Fibroblast of villous mesenchyme (primary cell): ENCODE measurements at regions not wholly inside any gene's neighbourhood (a gene's known extent, or its start where the extent isn't known, plus 50 kb on each side); places are given as distances from the start of the nearest gene placed in this dataset.
"Not testable (repeated sequence)": the region's sequence is repeated elsewhere in the genome, so short reads cannot be mapped to it uniquely, and the experiment has no call there.

Experiments used
- DNase-seq: peaks from one replicate; pipeline ENCODE4 v3.0.0-alpha.2; 2010; ENCODE audit warnings: low read depth
- H3K4me3 ChIP-seq: 2 replicates; pipeline ENCODE4 v1.5.1; 2011; ENCODE audit warnings: low read depth, mild to moderate bottlenecking, low read length
- CTCF ChIP-seq: IDR thresholded peaks from 2 replicates; pipeline ENCODE4 v1.5.1; 2012; ENCODE audit warnings: low read depth, mild to moderate bottlenecking, low read length; ENCODE audit not compliant: insufficient read depth

DNA sequence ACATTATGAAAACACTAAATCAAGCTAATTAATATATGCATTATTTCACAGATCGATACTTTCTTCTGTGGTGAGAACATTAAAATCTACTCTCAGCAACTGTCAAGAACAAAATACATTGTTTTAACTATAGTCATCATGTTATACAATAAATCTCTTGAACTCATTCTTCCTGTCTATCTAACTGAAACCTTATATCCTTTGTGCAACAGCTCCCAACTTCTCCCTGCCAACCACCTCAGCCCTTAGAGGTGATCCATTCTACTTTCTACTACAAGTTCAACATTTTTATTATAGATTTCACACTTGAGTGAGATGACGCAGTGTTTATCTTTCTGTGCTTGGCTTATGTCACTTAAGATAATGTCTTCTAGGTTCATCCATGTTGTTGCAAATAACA lies 535.2 kb upstream of the CRIM1 start:
- DNase-seq: no peak
- H3K4me3 ChIP-seq: no peak overlapping the region
- no peak for TF ChIP-seq CTCF

DNA sequence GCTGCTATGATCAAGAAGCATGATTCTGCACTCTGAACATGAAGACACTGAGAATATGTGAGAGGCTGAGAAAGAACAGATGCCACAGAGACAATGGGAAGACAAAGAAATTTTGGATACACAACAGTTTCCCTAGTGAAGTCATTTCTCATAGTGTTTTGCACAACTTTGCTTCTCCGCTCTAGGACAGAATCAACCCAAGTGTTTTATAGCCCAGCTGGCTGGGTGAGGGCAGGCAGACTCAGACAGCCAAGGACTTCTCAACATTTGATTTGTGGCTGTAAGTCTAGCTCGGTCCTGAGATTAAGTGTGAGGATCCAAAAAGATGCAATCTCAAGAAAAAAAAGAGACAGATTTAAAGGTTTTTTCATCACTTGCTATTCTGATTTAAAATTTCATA lies 536.5 kb upstream of the CRIM1 start:
- H3K4me3 ChIP-seq: no peak overlapping the region
- no peak for DNase-seq
- no peak for TF ChIP-seq CTCF

- H3K4me3 ChIP-seq, DNase-seq: not testable (repeated sequence)
These were observed 537.2 kb upstream of the CRIM1 start for GRCh38 chr2:35818359-35818758.

DNA sequence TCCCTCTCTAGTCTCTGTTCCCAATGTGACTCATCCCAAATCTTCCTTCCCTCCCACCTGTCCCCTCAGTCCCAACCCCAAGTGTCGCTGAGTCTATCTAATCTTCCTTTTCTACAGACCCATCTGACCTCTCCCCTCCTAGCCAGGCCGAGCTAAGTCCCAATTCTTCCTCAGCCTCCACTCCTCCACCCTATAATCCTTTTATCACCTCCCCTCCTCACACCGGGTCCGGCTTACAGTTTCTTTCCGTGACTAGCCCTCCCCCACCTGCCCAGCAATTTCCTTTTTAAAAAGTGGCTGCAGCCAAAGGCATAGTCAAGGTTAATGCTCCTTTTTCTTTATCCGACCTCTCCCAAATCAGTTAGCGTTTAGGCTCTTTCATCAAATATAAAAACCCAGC lies 541.0 kb upstream of the CRIM1 start:
- DNase-seq, H3K4me3 ChIP-seq: not testable (repeated sequence)

- H3K4me3 ChIP-seq: no peak overlapping the region
- DNase-seq: no peak
- no peak for TF ChIP-seq CTCF
These were observed 552.5 kb upstream of the CRIM1 start for GRCh38 chr2:35803126-35803525.

- DNase-seq: no peak
- H3K4me3 ChIP-seq: no peak overlapping the region
- TF ChIP-seq CTCF: no peak
These were observed 560.7 kb upstream of the CRIM1 start for GRCh38 chr2:35794796-35795450.

DNA sequence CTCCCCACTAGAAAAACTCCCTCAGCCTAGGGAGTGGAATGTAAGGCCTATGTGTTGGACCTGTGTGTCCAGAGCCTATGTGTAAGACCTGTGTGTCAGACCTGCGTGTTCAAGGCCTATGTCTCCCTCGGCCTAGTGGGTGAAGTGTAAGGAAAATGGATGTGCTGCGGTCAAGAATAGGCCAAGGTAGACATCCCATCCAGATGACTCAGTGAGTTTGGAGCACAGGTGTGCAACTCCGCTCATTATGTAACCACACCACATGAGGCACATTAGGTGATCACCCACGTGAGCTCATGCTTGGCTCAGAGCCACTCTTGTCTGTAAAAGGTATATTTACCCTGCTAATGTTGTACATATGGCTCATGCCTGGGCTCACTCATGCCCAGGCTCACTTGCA lies 565.3 kb upstream of the CRIM1 start:
- TF ChIP-seq CTCF: no peak
- no peak for DNase-seq
- H3K4me3 ChIP-seq: no peak overlapping the region

GRCh38 chr2:35788543-35788942 lies 567.0 kb upstream of the CRIM1 start:
- DNase-seq: no peak
- no peak for TF ChIP-seq CTCF
- no peak overlapping the region for H3K4me3 ChIP-seq
